Fibroblast of the conjunctiva (primary cell): ENCODE measurements at regions not wholly inside any gene's neighbourhood (a gene's known extent, or its start where the extent isn't known, plus 50 kb on each side); places are given as distances from the start of the nearest gene placed in this dataset.

Experiments used
- DNase-seq: peaks from one replicate; pipeline ENCODE4 v3.0.0-alpha.2; 2010; ENCODE audit warnings: low read depth

GRCh38 chr13:95498886-95499285, 53.6 kb upstream of the CLDN10 start:
- no peak for DNase-seq

- DNase-seq: no peak
Measured at GRCh38 chr13:95499811-95500712, 52.5 kb upstream of the CLDN10 start.

- no peak for DNase-seq
Measured at GRCh38 chr13:95502216-95502615, 50.3 kb upstream of the CLDN10 start.
